ENCODE measurements at regions not wholly inside any gene's neighbourhood (a gene's known extent, or its start where the extent isn't known, plus 50 kb on each side); places are given as distances from the start of the nearest gene placed in this dataset.

- Histone ChIP-seq H2AFZ (ENCODE audit: low read length) (no peak overlapping the region), H3K79me2 (ENCODE audit: low read length) (no peaks in the 10 kb centered on the region), H3K27me3 (ENCODE audit: low read length) (no peaks in the 10 kb centered on the region), H3K9me3 (ENCODE audit: low read length) (no peaks in the 10 kb centered on the region), H3K4me1 (ENCODE audit: low read length) (no peaks in the 10 kb centered on the region), H3K9ac (ENCODE audit: low read length) (no peak overlapping the region), H3K27ac (ENCODE audit: low read length) (no peak overlapping the region), H3K4me2 (ENCODE audit: low read depth, low read length, poor library complexity, severe bottlenecking) (no peak overlapping the region), H3K9me2 (replicated peaks; ENCODE audit: insufficient read depth, low read length) (no peaks in the 10 kb centered on the region), H3K36me3 (ENCODE audit: insufficient read depth, low read length) (no peaks in the 10 kb centered on the region), H3K4me3 (ENCODE audit: low read length) (no peak overlapping the region), H4K20me1 (ENCODE audit: insufficient read depth, low read depth, low read length) (no peaks in the 10 kb centered on the region)
- no peak for DNase-seq
Measured at GRCh38 chr16:86065711-86066110, 166.7 kb downstream of the IRF8 start.

- Histone ChIP-seq H2AFZ (ENCODE audit: low read length) (no peak overlapping the region), H3K27ac (ENCODE audit: low read length) (no peak overlapping the region), H3K9me2 (replicated peaks; ENCODE audit: insufficient read depth, low read length) (no peaks in the 10 kb centered on the region), H3K4me2 (ENCODE audit: low read depth, low read length, poor library complexity, severe bottlenecking) (no peak overlapping the region), H4K20me1 (ENCODE audit: insufficient read depth, low read depth, low read length) (no peaks in the 10 kb centered on the region), H3K4me1 (ENCODE audit: low read length) (no peaks in the 10 kb centered on the region), H3K27me3 (ENCODE audit: low read length) (no peaks in the 10 kb centered on the region), H3K4me3 (ENCODE audit: low read length) (no peak overlapping the region), H3K79me2 (ENCODE audit: low read length) (no peaks in the 10 kb centered on the region), H3K9ac (ENCODE audit: low read length) (no peak overlapping the region), H3K9me3 (ENCODE audit: low read length) (no peaks in the 10 kb centered on the region), H3K36me3 (ENCODE audit: insufficient read depth, low read length) (no peaks in the 10 kb centered on the region)
- DNase-seq: no peak
Measured at GRCh38 chr16:86066811-86067210, 167.8 kb downstream of the IRF8 start.

- H3K27ac ChIP-seq (ENCODE audit: low read length): no peak overlapping the region
- no peaks in the 10 kb centered on the region for H3K9me3 ChIP-seq (ENCODE audit: low read length)
- no peaks in the 10 kb centered on the region for H3K9me2 ChIP-seq (replicated peaks; ENCODE audit: insufficient read depth, low read length)
- H3K4me3 ChIP-seq (ENCODE audit: low read length): no peak overlapping the region
- no peak overlapping the region for H3K9ac ChIP-seq (ENCODE audit: low read length)
- DNase-seq: no peak
- no peaks in the 10 kb centered on the region for H3K4me1 ChIP-seq (ENCODE audit: low read length)
- H3K4me2 ChIP-seq (ENCODE audit: low read depth, low read length, poor library complexity, severe bottlenecking): no peak overlapping the region
- no peaks in the 10 kb centered on the region for H4K20me1 ChIP-seq (ENCODE audit: insufficient read depth, low read depth, low read length)
- H2AFZ ChIP-seq (ENCODE audit: low read length): no peak overlapping the region
- H3K36me3 ChIP-seq (ENCODE audit: insufficient read depth, low read length): no peaks in the 10 kb centered on the region
- H3K27me3 ChIP-seq (ENCODE audit: low read length): no peaks in the 10 kb centered on the region
- no peaks in the 10 kb centered on the region for H3K79me2 ChIP-seq (ENCODE audit: low read length)
Measured at GRCh38 chr16:86067516-86067915, 168.6 kb downstream of the IRF8 start.

- Histone ChIP-seq H3K9me2 (replicated peaks; ENCODE audit: insufficient read depth, low read length) (no peaks in the 10 kb centered on the region), H3K79me2 (ENCODE audit: low read length) (no peaks in the 10 kb centered on the region), H3K9me3 (ENCODE audit: low read length) (no peaks in the 10 kb centered on the region), H2AFZ (ENCODE audit: low read length) (no peak overlapping the region), H3K27ac (ENCODE audit: low read length) (no peak overlapping the region), H3K4me3 (ENCODE audit: low read length) (no peak overlapping the region), H3K4me1 (ENCODE audit: low read length) (no peaks in the 10 kb centered on the region), H3K36me3 (ENCODE audit: insufficient read depth, low read length) (no peaks in the 10 kb centered on the region), H3K9ac (ENCODE audit: low read length) (no peak overlapping the region), H4K20me1 (ENCODE audit: insufficient read depth, low read depth, low read length) (no peaks in the 10 kb centered on the region), H3K27me3 (ENCODE audit: low read length) (no peaks in the 10 kb centered on the region), H3K4me2 (ENCODE audit: low read depth, low read length, poor library complexity, severe bottlenecking) (no peak overlapping the region)
- DNase-seq: no peak
Measured at GRCh38 chr16:86067936-86068335, 169.0 kb downstream of the IRF8 start.

- H3K4me2 ChIP-seq (ENCODE audit: low read depth, low read length, poor library complexity, severe bottlenecking): no peak overlapping the region
- no peaks in the 10 kb centered on the region for H3K27me3 ChIP-seq (ENCODE audit: low read length)
- no peaks in the 10 kb centered on the region for H3K79me2 ChIP-seq (ENCODE audit: low read length)
- no peak overlapping the region for H2AFZ ChIP-seq (ENCODE audit: low read length)
- no peaks in the 10 kb centered on the region for H3K9me2 ChIP-seq (replicated peaks; ENCODE audit: insufficient read depth, low read length)
- no peak overlapping the region for H3K4me3 ChIP-seq (ENCODE audit: low read length)
- no peak overlapping the region for H3K27ac ChIP-seq (ENCODE audit: low read length)
- H3K4me1 ChIP-seq (ENCODE audit: low read length): no peaks in the 10 kb centered on the region
- H4K20me1 ChIP-seq (ENCODE audit: insufficient read depth, low read depth, low read length): no peaks in the 10 kb centered on the region
- no peak for DNase-seq
- H3K36me3 ChIP-seq (ENCODE audit: insufficient read depth, low read length): no peaks in the 10 kb centered on the region
- H3K9ac ChIP-seq (ENCODE audit: low read length): no peak overlapping the region
- no peaks in the 10 kb centered on the region for H3K9me3 ChIP-seq (ENCODE audit: low read length)
Measured at GRCh38 chr16:86068722-86069121, 169.8 kb downstream of the IRF8 start.

GRCh38 chr16:86069736-86070298 lies 170.9 kb downstream of the IRF8 start:
- no peaks in the 10 kb centered on the region for H3K79me2 ChIP-seq (ENCODE audit: low read length)
- H3K36me3 ChIP-seq (ENCODE audit: insufficient read depth, low read length): no peaks in the 10 kb centered on the region
- no peak overlapping the region for H3K9ac ChIP-seq (ENCODE audit: low read length)
- H3K27ac ChIP-seq (ENCODE audit: low read length): no peak overlapping the region
- no peaks in the 10 kb centered on the region for H3K4me1 ChIP-seq (ENCODE audit: low read length)
- H3K4me2 ChIP-seq (ENCODE audit: low read depth, low read length, poor library complexity, severe bottlenecking): no peak overlapping the region
- no peak overlapping the region for H2AFZ ChIP-seq (ENCODE audit: low read length)
- H3K9me2 ChIP-seq (replicated peaks; ENCODE audit: insufficient read depth, low read length): no peaks in the 10 kb centered on the region
- no peaks in the 10 kb centered on the region for H3K27me3 ChIP-seq (ENCODE audit: low read length)
- H3K9me3 ChIP-seq (ENCODE audit: low read length): no peaks in the 10 kb centered on the region
- no peak for DNase-seq
- H4K20me1 ChIP-seq (ENCODE audit: insufficient read depth, low read depth, low read length): no peaks in the 10 kb centered on the region
- no peak overlapping the region for H3K4me3 ChIP-seq (ENCODE audit: low read length)

GRCh38 chr16:86070484-86070883 lies 171.5 kb downstream of the IRF8 start:
- H3K9ac ChIP-seq (ENCODE audit: low read length): no peak overlapping the region
- H3K4me1 ChIP-seq (ENCODE audit: low read length): no peaks in the 10 kb centered on the region
- DNase-seq: no peak
- H4K20me1 ChIP-seq (ENCODE audit: insufficient read depth, low read depth, low read length): no peaks in the 10 kb centered on the region
- H3K27me3 ChIP-seq (ENCODE audit: low read length): no peaks in the 10 kb centered on the region
- H3K4me3 ChIP-seq (ENCODE audit: low read length): no peak overlapping the region
- H3K4me2 ChIP-seq (ENCODE audit: low read depth, low read length, poor library complexity, severe bottlenecking): no peak overlapping the region
- H3K79me2 ChIP-seq (ENCODE audit: low read length): no peaks in the 10 kb centered on the region
- no peaks in the 10 kb centered on the region for H3K9me3 ChIP-seq (ENCODE audit: low read length)
- no peaks in the 10 kb centered on the region for H3K9me2 ChIP-seq (replicated peaks; ENCODE audit: insufficient read depth, low read length)
- H2AFZ ChIP-seq (ENCODE audit: low read length): no peak overlapping the region
- H3K27ac ChIP-seq (ENCODE audit: low read length): no peak overlapping the region
- no peaks in the 10 kb centered on the region for H3K36me3 ChIP-seq (ENCODE audit: insufficient read depth, low read length)

- H4K20me1 ChIP-seq (ENCODE audit: insufficient read depth, low read depth, low read length): no peaks in the 10 kb centered on the region
- H3K79me2 ChIP-seq (ENCODE audit: low read length): no peaks in the 10 kb centered on the region
- no peaks in the 10 kb centered on the region for H3K9me3 ChIP-seq (ENCODE audit: low read length)
- H3K4me2 ChIP-seq (ENCODE audit: low read depth, low read length, poor library complexity, severe bottlenecking): no peak overlapping the region
- H3K27me3 ChIP-seq (ENCODE audit: low read length): no peaks in the 10 kb centered on the region
- no peaks in the 10 kb centered on the region for H3K4me1 ChIP-seq (ENCODE audit: low read length)
- DNase-seq: no peak
- no peaks in the 10 kb centered on the region for H3K9me2 ChIP-seq (replicated peaks; ENCODE audit: insufficient read depth, low read length)
- H2AFZ ChIP-seq (ENCODE audit: low read length): no peak overlapping the region
- no peaks in the 10 kb centered on the region for H3K36me3 ChIP-seq (ENCODE audit: insufficient read depth, low read length)
- no peak overlapping the region for H3K9ac ChIP-seq (ENCODE audit: low read length)
- H3K4me3 ChIP-seq (ENCODE audit: low read length): no peak overlapping the region
- no peak overlapping the region for H3K27ac ChIP-seq (ENCODE audit: low read length)
Measured at GRCh38 chr16:86070971-86071370, 172.0 kb downstream of the IRF8 start.
